CD4-positive, alpha-beta T cell (primary cell): ENCODE measurements at regions not wholly inside any gene's neighbourhood (a gene's known extent, or its start where the extent isn't known, plus 50 kb on each side); places are given as distances from the start of the nearest gene placed in this dataset.

Experiments used
- ATAC-seq: fragments of 200-7000 bp; cut with Tn5 transposase; one replicate; pipeline ENCODE4 v1.10.0; 2022; ENCODE audit warnings: mild to moderate bottlenecking; ENCODE audit not compliant: poor library complexity
- CTCF ChIA-PET: fragments of 350-600 bp; sonication (Branson Sonifier 250); formaldehyde crosslinking; loops from one replicate; lab custom pipeline; 2021; ENCODE audit warnings: antibody characterized with exemption, inconsistent platforms; lab: Charles Lee
- POLR2A ChIA-PET: fragments of 350-600 bp; sonication (Branson Sonifier 250); formaldehyde crosslinking; loops from one replicate; lab custom pipeline; 2021; ENCODE audit warnings: antibody characterized with exemption, inconsistent platforms; lab: Charles Lee
- DNase-seq, 14 experiments: peaks; one replicate each; pipeline ENCODE4 v3.0.0-alpha.2; 2013 to 2020; ENCODE audit warnings: mixed read lengths in 2 of 14
- H3K27ac ChIP-seq, 2 donors: one replicate each; pipeline versions ENCODE4 v1.5.1 to v1.7.0; 2013; ENCODE audit warnings: low read length in 2 of 2, low read depth in 1 of 2, mild to moderate bottlenecking in 1 of 2
- H3K27me3 ChIP-seq, 2 experiments: 1 replicate in 1 of 2; 2 replicates in 1 of 2; pipeline versions ENCODE4 v1.6.1 to v1.7.0; 2013; ENCODE audit warnings: low read length in 2 of 2, control low read depth in 1 of 2, mild to moderate bottlenecking in 1 of 2, moderate library complexity in 1 of 2; ENCODE audit not compliant: insufficient read depth in 2 of 2, control insufficient read depth in 1 of 2
- H3K36me3 ChIP-seq: one replicate; pipeline ENCODE4 v1.6.1; 2013; ENCODE audit warnings: low read length, control low read depth; ENCODE audit not compliant: insufficient read depth
- H3K4me1 ChIP-seq: one replicate; pipeline ENCODE4 v1.6.1; 2013; ENCODE audit warnings: low read length, control low read depth; ENCODE audit not compliant: insufficient read depth
- H3K4me3 ChIP-seq: one replicate; pipeline ENCODE4 v1.5.1; 2013; ENCODE audit warnings: mild to moderate bottlenecking, low read length, moderate library complexity
- H3K9me3 ChIP-seq, 2 experiments: 1 replicate in 1 of 2; 2 replicates in 1 of 2; pipeline versions ENCODE4 v1.6.1 to v1.7.0; 2013; ENCODE audit warnings: low read length in 2 of 2, mild to moderate bottlenecking in 2 of 2, control low read depth in 1 of 2, moderate library complexity in 1 of 2; ENCODE audit not compliant: control insufficient read depth in 1 of 2, insufficient read depth in 1 of 2
- H3K27ac Mint-ChIP-seq: one replicate; pipeline ENCODE4 v1.8.0; 2020; ENCODE audit warnings: mixed read lengths
- H3K27me3 Mint-ChIP-seq: one replicate; pipeline ENCODE4 v1.8.0; 2021; ENCODE audit warnings: mixed read lengths
- H3K36me3 Mint-ChIP-seq: one replicate; pipeline ENCODE4 v1.8.0; 2021; ENCODE audit warnings: low read depth, mixed read lengths
- H3K4me1 Mint-ChIP-seq: one replicate; pipeline ENCODE4 v1.8.0; 2021; ENCODE audit warnings: low read depth, mixed read lengths
- H3K4me3 Mint-ChIP-seq: one replicate; pipeline ENCODE4 v1.8.0; 2020; ENCODE audit warnings: mild to moderate bottlenecking, mixed read lengths
- H3K9me3 Mint-ChIP-seq: one replicate; pipeline ENCODE4 v1.8.0; 2020; ENCODE audit warnings: mixed read lengths
- intact Hi-C, 2 experiments: fragments of 100-400 bp; cut with DNase I in 1 of 2; cut with micrococcal nuclease in 1 of 2; formaldehyde crosslinking; loops; one replicate each; pipeline versions ENCODE4 v1.15.1 to v1.9.0; 2023 to 2025; cut with DNase I, micrococcal nuclease
- TF ChIP-seq, protein P1 (sequence below): fragments of 200-600 bp; IDR thresholded peaks from one replicate; pipeline ENCODE4 v1.8.0; 2022; ENCODE audit warnings: antibody characterized with exemption, mild to moderate bottlenecking

DNA sequence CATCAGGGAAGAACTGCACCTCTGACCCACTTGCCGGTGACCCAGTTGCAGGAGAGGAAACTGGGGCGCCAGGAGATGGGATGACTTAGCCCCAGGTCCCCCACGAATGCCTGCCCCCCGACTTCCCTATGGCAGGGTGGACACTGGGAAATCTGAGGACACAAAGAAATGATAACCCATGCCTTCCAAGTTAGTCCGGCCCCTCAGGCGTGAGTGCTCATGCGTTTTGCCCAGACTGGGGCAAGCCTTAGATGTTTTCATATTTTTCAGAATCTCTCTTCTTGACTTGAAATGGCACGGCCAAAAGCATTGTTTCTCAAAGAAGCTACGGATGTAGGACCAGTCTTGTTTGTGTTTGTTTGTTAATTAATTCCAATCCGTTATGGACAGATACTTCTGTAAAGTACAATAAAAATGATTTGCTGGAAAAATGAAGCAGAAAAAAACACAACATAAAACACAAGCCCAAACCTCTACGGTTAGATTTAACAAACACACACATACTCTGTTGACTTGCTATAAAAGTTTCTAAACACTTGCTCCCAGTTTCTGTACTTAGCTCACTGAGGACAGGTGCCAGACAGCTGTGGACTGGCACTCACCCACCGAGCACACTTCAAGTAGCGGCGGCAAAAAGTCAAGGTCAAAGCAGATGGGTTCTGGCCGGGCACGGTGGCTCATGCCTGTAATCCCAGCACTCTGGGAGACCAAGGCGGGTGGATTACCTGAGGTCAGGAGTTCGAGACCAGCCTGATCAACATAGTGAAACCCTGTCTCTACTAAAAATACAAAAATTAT lies 341.5 kb downstream of the BCOR start:
- no peaks in the 10 kb centered on the region for H3K36me3 Mint-ChIP-seq
- Histone ChIP-seq H3K4me1 (no peaks in the 10 kb centered on the region), H3K27ac (no peak overlapping the region), H3K36me3 (no peaks in the 10 kb centered on the region), H3K9me3 (no peaks in the 10 kb centered on the region), H3K4me3 (no peak overlapping the region), H3K27me3 (no peaks in the 10 kb centered on the region)
- no peak overlapping the region for H3K27ac Mint-ChIP-seq
- ChIA-PET POLR2A (no interaction called here), CTCF (no interaction called here)
- no peaks in the 10 kb centered on the region for H3K4me1 Mint-ChIP-seq
- no peak overlapping the region for H3K4me3 Mint-ChIP-seq
- DNase-seq (no peak), ATAC-seq (no peak)
- TF ChIP-seq, protein P1, sequence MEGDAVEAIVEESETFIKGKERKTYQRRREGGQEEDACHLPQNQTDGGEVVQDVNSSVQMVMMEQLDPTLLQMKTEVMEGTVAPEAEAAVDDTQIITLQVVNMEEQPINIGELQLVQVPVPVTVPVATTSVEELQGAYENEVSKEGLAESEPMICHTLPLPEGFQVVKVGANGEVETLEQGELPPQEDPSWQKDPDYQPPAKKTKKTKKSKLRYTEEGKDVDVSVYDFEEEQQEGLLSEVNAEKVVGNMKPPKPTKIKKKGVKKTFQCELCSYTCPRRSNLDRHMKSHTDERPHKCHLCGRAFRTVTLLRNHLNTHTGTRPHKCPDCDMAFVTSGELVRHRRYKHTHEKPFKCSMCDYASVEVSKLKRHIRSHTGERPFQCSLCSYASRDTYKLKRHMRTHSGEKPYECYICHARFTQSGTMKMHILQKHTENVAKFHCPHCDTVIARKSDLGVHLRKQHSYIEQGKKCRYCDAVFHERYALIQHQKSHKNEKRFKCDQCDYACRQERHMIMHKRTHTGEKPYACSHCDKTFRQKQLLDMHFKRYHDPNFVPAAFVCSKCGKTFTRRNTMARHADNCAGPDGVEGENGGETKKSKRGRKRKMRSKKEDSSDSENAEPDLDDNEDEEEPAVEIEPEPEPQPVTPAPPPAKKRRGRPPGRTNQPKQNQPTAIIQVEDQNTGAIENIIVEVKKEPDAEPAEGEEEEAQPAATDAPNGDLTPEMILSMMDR: no peak
- no peaks in the 10 kb centered on the region for H3K9me3 Mint-ChIP-seq
- H3K27me3 Mint-ChIP-seq: no peaks in the 10 kb centered on the region
- intact Hi-C loops: loop anchor here in 1 of 2 experiments (5.0 kb wide), 1 partner anchor 41 kb away; no protein-coding TSS in a partner anchor

DNA sequence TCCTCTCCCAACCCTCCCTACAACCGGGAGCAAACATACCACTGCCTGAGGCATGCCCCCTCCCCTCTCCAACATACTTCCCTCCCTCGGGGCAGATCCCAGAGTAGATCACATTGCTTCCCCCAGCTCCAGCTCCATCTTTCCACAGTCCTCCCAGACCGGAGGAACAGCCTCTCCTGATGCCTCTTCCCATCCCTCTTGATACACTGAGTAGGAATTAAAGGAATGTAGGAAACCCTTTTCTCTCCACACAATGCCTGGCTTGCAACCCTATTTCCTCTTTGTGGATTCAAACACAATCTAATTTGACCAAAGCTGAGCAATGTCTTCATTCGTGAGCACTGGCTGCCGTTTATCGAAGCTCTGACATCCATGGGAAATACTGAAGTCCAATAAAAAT lies 339.8 kb downstream of the BCOR start:
- ATAC-seq (no peak), DNase-seq (no peak)
- H3K36me3 Mint-ChIP-seq: no peaks in the 10 kb centered on the region
- Histone ChIP-seq H3K36me3 (no peaks in the 10 kb centered on the region), H3K9me3 (no peaks in the 10 kb centered on the region), H3K4me3 (no peak overlapping the region), H3K27me3 (no peaks in the 10 kb centered on the region), H3K4me1 (no peaks in the 10 kb centered on the region), H3K27ac (no peak overlapping the region)
- TF ChIP-seq, protein P1: no peak
- H3K9me3 Mint-ChIP-seq: no peaks in the 10 kb centered on the region
- intact Hi-C loops: loop anchor here in 1 of 2 experiments (5.0 kb wide), 1 partner anchor 39 kb away; no protein-coding TSS in a partner anchor
- POLR2A ChIA-PET: interaction anchor here (1.1 kb wide), 1 partner anchor 339 kb away, joined by 3 read pairs; the partner anchor contains the start of gene BCOR
- H3K4me1 Mint-ChIP-seq: no peaks in the 10 kb centered on the region
- no peak overlapping the region for H3K27ac Mint-ChIP-seq
- no peaks in the 10 kb centered on the region for H3K27me3 Mint-ChIP-seq
- no peak overlapping the region for H3K4me3 Mint-ChIP-seq
- CTCF ChIA-PET: no interaction called here

DNA sequence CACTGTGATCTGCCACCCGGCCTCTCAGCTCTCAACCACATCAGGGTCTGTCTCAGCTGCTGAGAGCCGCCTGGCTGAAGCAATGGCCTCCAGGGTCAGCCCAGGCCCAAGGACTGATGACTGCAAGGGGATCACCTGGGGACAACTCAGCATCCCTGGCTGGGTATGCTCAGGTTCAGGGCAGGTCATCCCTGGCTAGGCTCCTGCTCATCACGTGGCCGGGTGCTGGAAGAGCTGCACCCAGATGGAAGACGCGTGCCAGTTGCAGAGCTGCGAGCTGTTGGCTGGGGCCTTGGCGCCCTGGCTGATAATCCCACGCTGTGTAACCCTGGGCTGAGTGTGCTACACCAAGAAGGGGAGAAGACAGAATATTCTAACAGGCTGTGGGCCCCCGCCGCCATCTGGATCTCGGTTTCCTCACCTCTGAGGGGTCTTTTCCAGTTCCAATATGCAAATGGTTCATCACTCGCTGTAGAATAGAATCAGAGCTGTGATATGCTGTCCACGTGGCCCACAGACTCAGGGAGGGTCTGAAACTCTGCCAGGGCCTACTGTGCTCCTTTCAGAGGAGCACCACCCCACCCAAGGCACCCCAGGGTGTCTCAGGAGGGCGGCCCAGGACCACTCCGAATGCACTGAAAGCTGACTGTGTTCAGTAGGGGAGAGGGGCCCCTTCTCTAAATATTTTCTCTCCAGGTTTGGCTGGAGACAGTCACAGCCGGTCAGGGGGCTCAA lies 338.8 kb downstream of the BCOR start:
- no peaks in the 10 kb centered on the region for H3K27me3 Mint-ChIP-seq
- POLR2A ChIA-PET: interaction anchor here (1.1 kb wide), 1 partner anchor 338 kb away, joined by 3 read pairs; the partner anchor contains the start of gene BCOR
- no peaks in the 10 kb centered on the region for H3K36me3 Mint-ChIP-seq
- H3K9me3 ChIP-seq: no peaks in the 10 kb centered on the region
- H3K9me3 Mint-ChIP-seq: no peaks in the 10 kb centered on the region
- H3K36me3 ChIP-seq: no peaks in the 10 kb centered on the region
- no peak overlapping the region for H3K4me3 ChIP-seq
- no peak overlapping the region for H3K27ac ChIP-seq
- intact Hi-C loops: loop anchor here in 1 of 2 experiments (5.0 kb wide), 1 partner anchor 38 kb away; no protein-coding TSS in a partner anchor
- ATAC-seq: no peak
- H3K27ac Mint-ChIP-seq: no peak overlapping the region
- no peaks in the 10 kb centered on the region for H3K27me3 ChIP-seq
- no peaks in the 10 kb centered on the region for H3K4me1 ChIP-seq
- CTCF ChIA-PET: no interaction called here
- H3K4me1 Mint-ChIP-seq: no peaks in the 10 kb centered on the region
- no peak for DNase-seq
- TF ChIP-seq, protein P1: no peak
- no peak overlapping the region for H3K4me3 Mint-ChIP-seq
